Ammon's horn (tissue), 1 donor: ENCODE measurements at regions not wholly inside any gene's neighbourhood (a gene's known extent, or its start where the extent isn't known, plus 50 kb on each side); places are given as distances from the start of the nearest gene placed in this dataset.

Experiments used
- DNase-seq: peaks from one replicate; pipeline ENCODE4 v3.0.0-alpha.2; 2016; ENCODE audit warnings: low spot score

GRCh38 chr2:145339646-145340045 lies 819.7 kb upstream of the ZEB2 start:
- DNase-seq: no peak

- peak; percentile 22 for DNase-seq
These were observed 812.4 kb upstream of the ZEB2 start for GRCh38 chr2:145332210-145332898.

- no peak for DNase-seq
These were observed 810.1 kb upstream of the ZEB2 start for GRCh38 chr2:145329971-145330370.

- no peak for DNase-seq
These were observed 805.6 kb upstream of the ZEB2 start for GRCh38 chr2:145325485-145325884.

- DNase-seq: no peak
These were observed 804.8 kb upstream of the ZEB2 start for GRCh38 chr2:145324748-145325147.

- no peak for DNase-seq
These were observed 803.6 kb upstream of the ZEB2 start for GRCh38 chr2:145323512-145323911.

- DNase-seq: no peak
These were observed 801.4 kb upstream of the ZEB2 start for GRCh38 chr2:145321344-145321743.

- no peak for DNase-seq
These were observed 796.6 kb upstream of the ZEB2 start for GRCh38 chr2:145316496-145316895.

- no peak for DNase-seq
These were observed 795.1 kb upstream of the ZEB2 start for GRCh38 chr2:145315053-145315452.

- DNase-seq: no peak
These were observed 794.3 kb upstream of the ZEB2 start for GRCh38 chr2:145314119-145314633.

- no peak for DNase-seq
These were observed 786.0 kb upstream of the ZEB2 start for GRCh38 chr2:145305889-145306288.

GRCh38 chr2:145304501-145304900 lies 784.6 kb upstream of the ZEB2 start:
- DNase-seq: no peak

GRCh38 chr2:145303536-145303935 lies 783.6 kb upstream of the ZEB2 start:
- DNase-seq: no peak

GRCh38 chr2:145302886-145303285 lies 783.0 kb upstream of the ZEB2 start:
- DNase-seq: no peak

- DNase-seq: no peak
These were observed 782.5 kb upstream of the ZEB2 start for GRCh38 chr2:145302451-145302850.

GRCh38 chr2:145299368-145299767 lies 779.4 kb upstream of the ZEB2 start:
- DNase-seq: no peak

- DNase-seq: no peak
These were observed 772.2 kb upstream of the ZEB2 start for GRCh38 chr2:145292166-145292565.

GRCh38 chr2:145290986-145291385 lies 771.1 kb upstream of the ZEB2 start:
- DNase-seq: no peak

GRCh38 chr2:145289946-145290345 lies 770.0 kb upstream of the ZEB2 start:
- DNase-seq: no peak

GRCh38 chr2:145288650-145289496 lies 769.0 kb upstream of the ZEB2 start:
- DNase-seq: no peak

GRCh38 chr2:145287736-145288135 lies 767.8 kb upstream of the ZEB2 start:
- DNase-seq: no peak

GRCh38 chr2:145286716-145287275 lies 766.9 kb upstream of the ZEB2 start:
- no peak for DNase-seq

GRCh38 chr2:145284551-145284950 lies 764.6 kb upstream of the ZEB2 start:
- DNase-seq: no peak
